NB4 (cell line): ENCODE measurements at regions not wholly inside any gene's neighbourhood (a gene's known extent, or its start where the extent isn't known, plus 50 kb on each side); places are given as distances from the start of the nearest gene placed in this dataset.

Experiments used
- DNase-seq: peaks from one replicate; pipeline ENCODE4 v3.0.0; 2010; ENCODE audit warnings: low read depth
- H3K4me3 ChIP-seq: one replicate; pipeline ENCODE4 v1.5.1; 2011; ENCODE audit warnings: mild to moderate bottlenecking, low read depth, low read length, moderate library complexity
- MAX ChIP-seq: IDR thresholded peaks from 2 replicates; pipeline ENCODE4 v1.6.1; 2011; ENCODE audit warnings: low read depth, low read length
- MYC ChIP-seq: IDR thresholded peaks from 2 replicates; pipeline ENCODE4 v1.6.1; 2011; ENCODE audit warnings: low read depth, low read length
- POLR2A ChIP-seq: IDR thresholded peaks from 2 replicates; pipeline ENCODE4 v1.6.1; 2011; ENCODE audit warnings: mild to moderate bottlenecking; ENCODE audit not compliant: insufficient read length; ENCODE audit errors: extremely low read depth
- TF ChIP-seq, protein P1 (sequence below): IDR thresholded peaks from one replicate; pipeline ENCODE4 v1.5.1; 2012; ENCODE audit warnings: low read depth, low read length

DNA sequence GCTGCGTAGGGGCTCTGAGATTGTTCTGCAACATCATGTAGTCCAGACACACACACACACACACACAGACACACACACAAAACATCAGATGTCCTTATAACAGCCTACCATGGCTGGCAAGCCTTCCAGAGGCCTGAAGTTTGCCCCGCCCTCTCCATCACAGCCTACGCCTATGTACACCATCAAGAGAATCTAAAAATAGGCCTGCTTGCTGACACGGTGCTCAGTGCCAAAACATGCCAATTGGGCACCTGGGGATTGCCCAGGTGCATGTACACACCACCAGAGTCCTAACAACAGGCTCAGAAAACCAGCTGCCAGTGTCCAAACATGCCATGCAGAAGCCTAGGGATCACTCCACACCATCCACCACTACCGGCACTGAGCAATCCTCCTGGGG, 391.7 kb upstream of the SPTLC3 start:
- TF ChIP-seq MAX = no peak
- TF ChIP-seq, protein P1, sequence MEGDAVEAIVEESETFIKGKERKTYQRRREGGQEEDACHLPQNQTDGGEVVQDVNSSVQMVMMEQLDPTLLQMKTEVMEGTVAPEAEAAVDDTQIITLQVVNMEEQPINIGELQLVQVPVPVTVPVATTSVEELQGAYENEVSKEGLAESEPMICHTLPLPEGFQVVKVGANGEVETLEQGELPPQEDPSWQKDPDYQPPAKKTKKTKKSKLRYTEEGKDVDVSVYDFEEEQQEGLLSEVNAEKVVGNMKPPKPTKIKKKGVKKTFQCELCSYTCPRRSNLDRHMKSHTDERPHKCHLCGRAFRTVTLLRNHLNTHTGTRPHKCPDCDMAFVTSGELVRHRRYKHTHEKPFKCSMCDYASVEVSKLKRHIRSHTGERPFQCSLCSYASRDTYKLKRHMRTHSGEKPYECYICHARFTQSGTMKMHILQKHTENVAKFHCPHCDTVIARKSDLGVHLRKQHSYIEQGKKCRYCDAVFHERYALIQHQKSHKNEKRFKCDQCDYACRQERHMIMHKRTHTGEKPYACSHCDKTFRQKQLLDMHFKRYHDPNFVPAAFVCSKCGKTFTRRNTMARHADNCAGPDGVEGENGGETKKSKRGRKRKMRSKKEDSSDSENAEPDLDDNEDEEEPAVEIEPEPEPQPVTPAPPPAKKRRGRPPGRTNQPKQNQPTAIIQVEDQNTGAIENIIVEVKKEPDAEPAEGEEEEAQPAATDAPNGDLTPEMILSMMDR = no peak
- TF ChIP-seq MYC = no peak
- TF ChIP-seq POLR2A = no peak
- no peak overlapping the region for H3K4me3 ChIP-seq
- DNase-seq = no peak

DNA sequence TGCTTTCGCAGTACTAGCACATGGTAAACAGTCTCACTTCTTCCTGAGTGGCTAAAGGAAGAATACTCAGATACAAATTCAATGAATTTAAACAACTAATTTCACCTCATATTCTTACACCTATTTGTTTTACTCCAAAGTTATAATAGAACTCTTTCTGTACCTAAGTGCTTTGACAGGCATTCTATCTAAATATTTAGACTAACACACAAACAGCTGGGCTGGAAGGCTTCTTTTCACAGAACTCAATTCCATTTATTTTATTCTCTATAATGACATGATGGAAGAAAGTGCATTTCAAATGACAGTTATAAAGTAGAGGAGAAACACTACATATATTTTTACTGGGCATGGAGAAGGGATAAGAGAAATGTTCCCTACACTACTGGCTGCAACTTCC, 384.9 kb upstream of the SPTLC3 start:
- no peak overlapping the region for H3K4me3 ChIP-seq
- no peak for DNase-seq
- TF ChIP-seq, protein P1 = no peak
- TF ChIP-seq MYC (no peak), POLR2A (no peak), MAX (no peak)

GRCh38 chr20:12627485-12627884, 381.3 kb upstream of the SPTLC3 start:
- no peak overlapping the region for H3K4me3 ChIP-seq
- no peak for TF ChIP-seq POLR2A
- no peak for TF ChIP-seq MYC
- no peak for TF ChIP-seq MAX
- TF ChIP-seq, protein P1 = no peak
- no peak for DNase-seq

DNA sequence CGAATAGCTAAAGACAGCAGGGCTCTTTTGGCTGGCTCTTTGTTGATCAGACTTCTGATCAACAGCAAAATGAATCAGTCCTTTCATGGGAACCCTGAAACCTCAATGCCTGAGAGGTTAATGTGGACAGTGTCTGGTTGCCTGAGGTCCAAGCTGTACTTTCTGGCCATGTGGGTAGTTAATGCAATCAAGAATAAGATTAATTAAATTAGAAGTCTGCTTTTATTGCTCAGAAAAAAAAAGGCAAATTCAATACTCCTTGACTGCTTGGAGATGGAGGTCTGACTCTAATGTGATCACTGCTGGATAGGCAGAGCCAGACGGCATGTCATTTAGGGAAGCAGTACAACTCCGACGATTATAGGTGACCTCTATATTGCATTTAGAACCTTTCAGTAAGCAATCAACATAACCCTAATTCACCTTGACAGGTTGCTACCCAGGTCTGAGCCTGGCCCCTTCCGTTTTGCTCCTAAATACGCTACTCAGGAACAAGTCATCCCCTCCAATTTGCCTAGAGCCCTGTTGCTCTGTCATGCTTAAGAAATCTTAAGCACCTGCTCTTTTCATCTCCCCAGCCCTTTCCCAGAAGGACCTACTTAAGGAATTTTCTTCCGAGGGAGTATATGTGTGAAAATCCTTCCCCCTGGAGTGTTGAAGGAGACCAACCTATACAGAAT, 370.0 kb upstream of the SPTLC3 start:
- no peak for TF ChIP-seq MYC
- TF ChIP-seq, protein P1 = no peak
- TF ChIP-seq POLR2A = no peak
- no peak for TF ChIP-seq MAX
- H3K4me3 ChIP-seq = no peak overlapping the region
- DNase-seq = no peak

GRCh38 chr20:12640251-12640650, 368.5 kb upstream of the SPTLC3 start:
- no peak overlapping the region for H3K4me3 ChIP-seq
- TF ChIP-seq MYC (no peak), POLR2A (no peak)
- TF ChIP-seq, protein P1 = no peak

DNA sequence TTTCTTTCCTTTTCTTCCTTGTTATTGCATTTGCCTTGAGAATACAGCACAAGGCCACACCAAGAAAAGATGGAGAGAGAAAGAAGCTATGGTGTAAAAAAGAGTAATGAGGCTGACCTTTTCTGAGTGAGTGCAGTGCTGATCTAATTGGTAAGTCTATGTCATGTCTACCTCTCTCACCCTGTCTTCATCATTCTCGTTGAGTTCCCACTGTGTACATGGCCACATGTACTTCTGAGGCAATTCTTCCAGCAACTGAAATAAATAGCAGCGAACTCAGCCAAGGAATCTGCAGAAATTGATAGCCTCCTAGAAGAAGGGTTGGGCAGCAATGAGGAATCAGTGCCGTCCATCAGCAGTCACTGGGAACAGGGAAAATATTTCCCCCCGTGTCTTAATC, 367.2 kb upstream of the SPTLC3 start:
- no peak for DNase-seq
- TF ChIP-seq MAX = no peak
- no peak for TF ChIP-seq POLR2A
- TF ChIP-seq MYC = no peak
- TF ChIP-seq, protein P1 = no peak
- no peak overlapping the region for H3K4me3 ChIP-seq

More at GRCh38 chr20:12640251-12640650, 368.5 kb upstream of the SPTLC3 start:
- DNase-seq = no peak
